ENCODE measurements at regions not wholly inside any gene's neighbourhood (a gene's known extent, or its start where the extent isn't known, plus 50 kb on each side); places are given as distances from the start of the nearest gene placed in this dataset.
"Not testable (repeated sequence)": the region's sequence is repeated elsewhere in the genome, so short reads cannot be mapped to it uniquely, and the experiment has no call there.

DNA sequence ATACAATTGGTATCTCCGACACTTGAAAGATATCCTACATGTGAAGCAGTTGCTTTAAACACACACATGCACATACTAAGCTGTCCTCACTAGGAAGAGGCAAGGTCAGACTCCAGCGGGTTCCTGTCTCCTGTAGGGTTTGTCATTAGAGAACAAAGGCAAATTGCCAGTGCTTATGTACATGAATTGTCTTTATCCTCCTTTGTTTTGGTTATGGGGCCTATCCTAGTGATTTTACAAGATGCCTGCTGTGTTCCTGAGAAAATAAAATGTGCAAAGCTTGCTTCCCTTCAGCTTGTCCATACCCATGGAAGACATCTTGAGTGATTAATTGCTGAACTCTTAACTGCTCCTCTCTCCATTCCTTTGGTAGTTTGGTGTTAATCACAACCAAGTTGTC, 86.7 kb upstream of the SLC39A10 start:
- no peak for DNase-seq

DNA sequence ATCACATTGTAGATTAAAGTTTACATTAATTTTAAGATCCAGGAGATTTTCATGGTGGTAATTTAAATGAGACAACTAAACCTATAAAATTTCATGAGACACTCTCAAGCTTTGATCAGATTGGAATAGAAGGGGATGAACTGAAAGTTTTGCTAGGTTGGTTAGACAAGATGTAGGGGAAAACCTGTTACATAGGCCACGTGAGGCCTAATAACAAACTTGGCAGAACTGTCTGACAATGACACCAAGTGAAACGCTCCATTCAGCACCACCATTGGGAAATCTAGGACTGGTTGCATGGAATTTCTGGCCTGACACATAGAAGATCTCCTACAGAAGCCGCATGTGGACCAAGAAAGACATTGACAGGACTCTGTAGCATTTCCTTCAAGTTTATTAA, 87.8 kb upstream of the SLC39A10 start:
- DNase-seq: no peak

DNA sequence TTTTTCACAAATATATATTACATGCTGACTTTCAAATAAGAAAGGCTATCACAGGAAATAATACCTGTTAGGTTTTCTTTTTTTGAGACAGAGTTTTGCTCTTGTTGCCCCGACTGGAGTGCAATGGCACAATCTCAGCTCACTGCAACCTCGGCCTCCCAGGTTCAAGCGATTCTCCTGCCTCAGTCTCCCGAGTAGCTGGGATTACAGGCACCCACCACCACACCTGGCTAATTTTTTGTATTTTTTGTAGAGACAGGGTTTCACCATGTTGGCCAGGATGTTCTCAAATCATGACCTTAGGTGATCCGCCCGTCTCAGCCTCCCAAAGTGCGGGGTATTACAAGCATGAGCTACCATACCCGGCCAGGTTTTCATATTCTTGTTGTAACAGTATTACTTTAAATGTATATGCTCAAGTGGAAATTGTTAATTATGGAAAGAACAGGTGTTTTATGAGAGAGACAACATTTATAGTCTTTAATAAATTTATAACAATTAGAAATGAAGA, 92.3 kb upstream of the SLC39A10 start:
- DNase-seq: not testable (repeated sequence)

DNA sequence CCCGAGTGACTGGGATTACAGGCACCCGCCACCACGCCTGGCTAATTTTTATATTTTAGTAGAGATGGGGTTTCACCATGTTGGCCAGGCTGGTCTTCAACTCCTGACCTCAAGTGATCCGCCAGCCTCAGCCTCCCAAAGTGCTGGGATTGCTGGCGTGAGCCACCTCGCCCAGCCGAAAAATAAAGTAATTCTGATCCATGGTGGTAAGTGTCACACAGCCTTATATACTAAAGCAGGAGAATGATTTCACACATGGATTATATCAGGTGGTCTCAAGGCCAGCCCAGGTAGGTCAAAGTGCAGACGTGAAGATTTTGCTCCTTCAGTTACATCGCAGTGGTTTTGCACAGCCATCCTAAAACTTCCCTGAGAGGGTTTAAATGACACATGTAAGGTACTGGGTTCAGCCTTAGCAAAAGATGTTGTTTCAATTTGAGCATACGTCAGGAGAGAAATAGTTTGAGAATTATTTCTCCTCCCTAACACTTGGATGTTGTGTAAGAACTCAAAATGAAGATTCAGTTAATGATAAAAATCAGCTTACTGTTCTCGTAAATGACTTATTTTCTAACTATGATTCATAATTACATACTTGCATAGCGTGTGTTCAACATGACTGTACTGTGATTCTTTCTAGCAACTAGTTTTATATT, 93.0 kb upstream of the SLC39A10 start:
- no peak for DNase-seq

DNA sequence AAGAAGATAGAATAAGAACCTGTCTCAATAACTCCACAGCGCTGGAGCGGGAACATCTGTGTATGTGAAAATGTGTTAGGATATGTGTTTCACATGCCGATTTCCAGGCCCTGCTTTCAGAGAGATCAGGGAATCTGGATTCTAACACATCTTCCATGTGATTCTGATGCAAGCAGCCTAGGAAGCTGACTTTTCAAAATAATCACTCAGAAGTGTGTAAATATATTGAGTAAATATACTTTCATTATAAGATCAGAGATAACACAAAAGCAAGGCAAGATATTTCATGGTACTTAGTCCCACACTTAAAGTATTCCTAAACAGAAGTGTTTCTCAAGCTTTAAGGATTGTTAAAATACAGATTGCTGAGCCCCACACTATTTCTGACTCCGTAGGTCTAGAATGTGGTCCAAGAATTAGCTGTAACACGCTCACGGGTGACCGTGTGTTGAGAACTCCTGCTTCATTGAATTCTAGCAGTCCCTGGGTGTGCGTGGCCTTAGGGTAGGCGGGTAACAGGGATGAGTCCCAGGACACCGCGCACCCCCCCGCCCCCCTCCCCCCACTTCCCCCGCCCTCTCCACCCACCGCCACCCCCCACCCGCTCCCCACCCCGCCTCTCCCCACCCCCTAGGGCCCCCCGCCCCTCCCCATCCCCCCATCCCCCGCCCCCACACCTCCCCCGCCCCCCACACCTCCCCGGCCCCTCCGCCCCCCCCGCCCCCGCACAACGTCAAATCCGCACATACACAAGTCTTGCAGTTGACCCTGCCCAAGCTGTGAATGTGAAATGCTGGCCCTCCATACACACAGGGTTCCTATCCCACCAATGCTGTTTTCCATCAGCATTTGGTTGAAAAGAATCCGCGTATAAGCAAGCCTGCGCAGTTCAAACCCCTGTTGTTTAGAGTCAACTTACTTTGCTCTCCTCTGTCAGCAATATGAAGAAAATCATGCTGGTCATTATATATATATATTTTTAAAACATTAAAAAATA, 94.2 kb upstream of the SLC39A10 start:
- no peak for DNase-seq

DNA sequence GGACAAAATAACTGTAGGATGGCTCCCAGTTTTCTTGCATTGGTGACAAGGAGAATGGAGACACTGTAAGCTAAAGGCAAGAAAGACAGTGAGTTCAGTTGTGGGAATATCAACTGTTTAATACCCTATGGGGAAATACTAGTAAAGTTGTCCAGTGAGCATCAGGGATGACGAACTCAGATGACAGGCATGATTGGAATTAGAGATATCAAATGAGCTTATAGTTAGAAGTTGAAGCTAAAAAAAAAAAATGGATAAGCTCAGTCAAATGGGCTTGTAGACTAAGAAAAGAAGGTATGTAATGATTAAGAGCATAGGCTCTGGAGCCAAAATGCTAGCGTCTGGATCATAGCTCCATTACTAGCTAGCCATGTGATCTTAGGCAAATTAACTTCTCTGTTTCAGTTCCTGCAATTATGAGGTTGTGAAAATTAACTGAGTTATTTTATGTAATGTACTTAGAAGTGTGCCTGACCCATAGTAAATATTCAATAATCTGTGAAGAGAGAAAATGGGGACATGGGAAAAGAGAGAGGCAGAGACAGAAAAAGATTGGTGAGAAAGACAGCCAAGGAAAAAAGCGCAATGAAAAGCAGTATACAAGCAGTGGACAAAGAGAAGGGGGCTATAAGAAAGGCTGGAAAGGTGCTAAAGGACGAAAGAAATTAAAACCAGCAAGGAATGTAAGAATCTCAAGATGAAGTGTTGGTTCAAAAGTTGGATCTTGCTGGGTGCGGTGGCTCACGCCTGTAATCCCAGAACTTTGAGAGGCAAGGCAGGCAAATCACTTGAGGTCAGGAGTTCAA, 95.7 kb upstream of the SLC39A10 start:
- DNase-seq: no peak

DNA sequence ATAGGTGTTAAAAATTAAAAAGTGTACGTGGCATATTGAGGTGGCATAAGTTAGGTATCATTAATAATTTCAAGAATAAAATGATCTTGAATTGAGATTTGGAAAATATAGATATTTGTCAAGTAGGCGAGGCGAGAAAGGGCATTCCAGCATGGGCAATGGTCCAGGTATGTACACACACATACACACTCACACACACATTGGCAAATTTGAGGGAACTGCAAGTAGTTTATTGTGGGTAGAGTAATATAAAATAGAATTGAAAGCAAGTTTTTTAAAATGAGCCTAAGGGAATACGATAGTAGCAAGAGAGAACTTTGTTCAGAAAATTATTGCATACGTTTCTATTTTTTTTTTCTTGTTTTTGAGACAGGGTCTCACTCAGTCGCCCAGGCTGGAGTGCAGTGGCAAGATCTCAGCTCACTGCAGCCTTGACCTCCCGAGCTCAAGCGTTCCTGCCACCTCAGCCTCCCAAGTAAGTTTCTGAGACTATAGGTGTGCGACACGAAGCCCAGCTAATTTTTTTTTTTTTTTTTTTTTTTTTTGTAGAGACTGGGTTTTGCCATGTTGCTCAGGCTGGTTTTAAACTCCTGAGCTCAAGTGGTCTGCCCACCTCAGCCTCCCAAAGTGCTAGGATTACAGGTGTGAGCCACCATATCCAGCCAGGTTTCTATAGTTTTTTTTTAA, 96.7 kb upstream of the SLC39A10 start:
- DNase-seq: no peak

DNA sequence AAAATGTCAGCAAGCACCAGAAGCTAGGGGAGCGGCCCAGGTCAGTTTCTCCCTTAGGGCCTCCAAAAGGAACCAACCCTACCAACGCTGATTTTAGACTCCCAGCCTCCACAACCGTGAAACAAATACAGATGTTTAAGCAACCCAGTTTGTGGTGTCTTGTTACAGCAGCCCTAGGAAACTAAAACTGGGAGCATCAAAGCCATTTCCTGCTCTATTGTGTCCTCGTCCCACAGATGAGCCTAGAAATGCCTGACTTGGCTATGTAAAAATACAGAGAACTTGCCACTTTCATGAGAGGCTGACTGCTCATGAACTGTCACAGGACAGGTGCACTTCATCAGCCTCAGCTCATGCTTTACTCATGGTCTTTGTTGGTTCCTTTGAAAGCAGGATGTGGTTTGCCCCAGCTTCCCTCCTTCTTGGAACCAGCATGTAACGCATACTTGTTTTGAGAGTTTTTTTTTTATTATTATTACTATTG, 97.6 kb upstream of the SLC39A10 start:
- DNase-seq: peak; percentile 57

DNA sequence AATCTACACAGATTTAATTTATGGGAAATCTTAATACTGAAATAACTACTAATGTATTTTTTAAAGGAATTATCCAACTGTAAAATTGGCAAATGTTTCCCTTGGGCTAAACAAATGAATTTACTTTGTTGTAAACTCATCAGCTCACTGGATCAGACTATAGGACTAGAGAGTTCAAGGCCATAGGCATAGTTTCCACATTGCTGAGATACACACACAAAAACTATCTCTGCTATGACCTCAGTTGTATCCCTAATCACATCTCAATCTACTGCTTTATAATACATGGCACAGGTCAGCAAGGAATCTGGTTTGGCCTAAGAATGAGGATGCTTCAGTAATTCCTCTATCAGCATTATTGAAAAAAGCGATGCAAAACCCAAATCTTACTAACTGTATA, 101.1 kb upstream of the SLC39A10 start:
- DNase-seq: no peak

DNA sequence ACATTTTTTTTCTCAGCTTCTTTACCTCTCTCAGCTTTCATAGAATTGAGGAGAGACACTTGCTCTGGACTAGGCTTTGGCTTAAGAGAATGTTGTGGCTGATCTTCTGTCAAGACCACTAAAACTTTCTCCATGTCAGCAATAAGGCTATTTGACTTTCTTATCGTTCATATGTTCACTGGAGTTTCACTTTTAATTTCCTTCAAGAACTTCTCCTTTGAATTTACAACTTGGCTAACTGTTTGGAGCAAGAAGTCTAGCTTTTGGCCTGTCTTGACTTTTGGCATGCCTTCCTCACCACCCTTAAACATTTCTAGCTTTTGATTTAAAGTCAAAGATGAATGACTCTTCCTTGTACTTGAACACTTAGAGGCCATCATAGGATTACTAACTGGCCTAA, 104.4 kb upstream of the SLC39A10 start:
- no peak for DNase-seq

DNA sequence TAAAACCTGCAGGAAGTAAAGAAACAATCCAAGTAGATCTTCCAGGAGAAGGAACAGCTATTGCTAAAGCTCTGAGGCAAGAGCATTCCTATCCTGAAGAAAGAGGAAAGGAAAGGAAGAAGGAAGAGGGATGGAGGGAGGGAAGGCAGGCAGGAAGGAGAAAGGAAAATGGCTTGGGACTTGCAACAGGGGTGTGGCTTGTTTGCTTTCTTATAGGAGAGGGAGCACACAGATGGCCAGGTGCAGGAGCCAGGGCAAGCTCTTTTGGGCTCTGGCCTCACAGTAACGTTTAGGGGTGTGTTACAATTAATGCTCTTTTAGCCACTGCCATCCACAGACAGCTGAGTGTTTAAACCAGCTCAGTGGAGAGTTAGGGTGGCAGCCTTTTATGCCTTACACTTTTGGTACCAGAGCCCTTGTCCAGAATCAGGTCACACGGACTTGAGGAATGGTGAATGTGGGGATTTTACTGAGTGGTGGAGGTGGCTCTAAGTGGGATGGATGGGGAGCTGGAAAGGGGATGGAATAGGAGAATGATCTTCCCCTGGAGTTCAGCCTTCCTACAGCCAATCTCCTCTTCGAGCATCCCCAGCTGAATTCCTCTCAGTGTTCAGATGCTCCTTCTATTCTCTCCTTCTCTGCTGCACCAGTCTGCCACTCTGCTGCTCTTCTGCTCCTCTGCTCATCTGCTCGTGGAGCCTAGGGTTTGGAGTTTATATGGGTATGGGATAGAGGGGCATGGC, 108.7 kb upstream of the SLC39A10 start:
- no peak for DNase-seq

DNA sequence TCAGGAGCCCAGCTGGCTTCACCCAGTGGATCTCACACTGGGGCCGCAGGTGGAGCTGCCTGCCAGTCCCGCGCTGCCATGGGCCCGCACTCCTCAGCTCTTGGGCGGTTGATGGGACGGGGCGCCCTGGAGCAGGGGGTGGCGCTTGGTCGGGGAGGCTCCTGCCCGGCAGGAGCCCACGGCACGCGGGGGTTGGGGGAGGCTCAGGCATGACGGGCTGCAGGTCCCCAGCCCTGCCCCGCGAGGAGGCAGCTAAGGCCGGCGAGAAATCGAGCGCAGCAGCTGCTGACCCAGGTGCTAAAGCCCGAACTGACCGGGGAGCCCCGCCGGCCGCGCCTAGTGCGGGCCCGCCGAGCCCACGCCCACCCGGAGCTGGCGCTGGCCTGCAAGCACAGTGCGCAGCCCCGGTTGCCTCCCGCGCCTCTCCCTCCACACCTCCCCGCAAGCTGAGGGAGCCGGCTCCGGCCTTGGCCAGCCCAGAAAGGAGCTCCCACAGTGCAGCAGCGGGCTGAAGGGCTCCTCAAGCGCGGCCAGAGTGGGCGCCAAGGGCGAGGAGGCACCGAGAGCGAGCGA, 109.7 kb upstream of the SLC39A10 start:
- not testable (repeated sequence) for DNase-seq

DNA sequence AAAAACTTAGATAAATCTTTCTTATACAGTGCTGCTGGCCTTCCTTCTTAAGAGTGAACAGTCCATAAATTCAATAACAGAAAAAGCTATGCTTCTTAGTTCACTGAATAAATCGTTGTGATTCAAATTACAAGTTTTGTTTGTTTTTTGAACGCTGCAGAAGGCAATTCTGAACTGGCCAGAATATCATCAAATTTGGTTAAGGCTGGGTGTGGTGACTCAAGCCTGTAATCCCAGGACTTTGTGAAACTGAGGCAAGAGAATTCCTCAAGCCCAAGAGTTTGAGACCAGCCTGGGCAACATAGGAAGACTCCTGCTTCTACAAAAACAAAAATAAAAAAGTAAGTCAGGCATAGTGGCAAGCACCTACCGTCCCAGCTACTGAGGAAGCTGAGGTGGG, 111.2 kb upstream of the SLC39A10 start:
- DNase-seq: no peak

DNA sequence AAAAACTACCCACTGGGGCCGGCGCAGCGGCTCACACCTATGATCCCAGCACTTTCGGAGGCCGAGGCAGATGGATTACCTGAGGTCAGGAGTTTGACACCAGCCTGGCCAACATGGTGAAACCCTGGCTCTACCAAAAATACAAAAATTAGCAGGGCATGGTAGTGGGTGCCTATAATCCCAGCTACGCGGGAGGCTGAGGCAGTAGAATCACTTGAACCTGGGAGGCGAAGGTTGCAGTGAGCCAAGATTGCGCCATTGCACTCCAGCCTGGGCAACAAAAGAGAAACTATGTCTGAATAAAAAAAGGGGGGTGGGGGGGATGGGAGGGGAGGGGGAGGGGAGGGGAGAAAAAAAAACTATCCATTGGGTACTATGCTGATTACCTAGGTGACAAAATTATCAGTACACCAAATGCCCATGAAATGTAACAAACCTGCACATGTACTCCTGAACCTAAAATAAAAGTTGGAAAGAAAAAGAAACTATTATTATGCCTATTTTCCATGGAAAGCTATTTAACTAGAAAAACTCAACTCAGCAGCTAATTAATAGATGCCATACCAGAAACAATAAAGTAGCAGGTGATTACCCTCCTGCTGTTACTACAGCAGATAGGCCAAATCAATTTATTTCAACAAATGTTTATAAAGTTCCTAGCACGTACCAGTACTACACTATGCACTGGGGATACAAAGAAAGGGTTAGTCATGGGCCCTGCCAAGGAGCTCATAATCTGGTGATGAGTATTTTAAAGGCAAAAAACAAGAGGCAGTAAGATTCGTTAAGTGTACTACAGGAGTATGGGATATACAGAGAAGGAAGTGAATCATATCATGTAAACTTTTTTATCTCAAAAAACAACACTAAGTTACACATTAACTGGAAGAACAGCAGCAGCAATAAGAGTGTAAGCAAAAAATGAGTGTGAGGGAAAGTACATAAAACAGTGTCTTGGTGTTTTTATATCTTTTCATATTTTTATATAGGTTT, 112.8 kb upstream of the SLC39A10 start:
- DNase-seq: no peak

DNA sequence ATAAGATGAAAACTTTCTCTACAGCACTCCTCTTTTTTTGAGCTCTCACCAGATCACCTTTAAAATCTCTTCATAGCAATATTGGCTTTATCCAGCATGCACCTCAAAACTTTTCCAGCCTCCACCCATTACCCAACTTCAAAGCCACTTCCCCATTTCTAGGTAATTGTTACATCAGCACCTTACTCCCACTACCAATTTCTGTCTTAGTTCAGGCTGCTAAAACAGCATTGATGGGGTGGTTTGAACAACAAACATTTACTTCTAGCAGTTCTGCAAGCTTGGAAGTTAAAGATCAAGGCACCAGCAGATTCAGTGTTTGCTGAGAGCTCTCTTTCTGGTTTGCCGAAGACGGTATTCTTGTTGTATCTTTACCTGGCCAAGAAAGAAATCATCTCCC, 114.0 kb upstream of the SLC39A10 start:
- no peak for DNase-seq

DNA sequence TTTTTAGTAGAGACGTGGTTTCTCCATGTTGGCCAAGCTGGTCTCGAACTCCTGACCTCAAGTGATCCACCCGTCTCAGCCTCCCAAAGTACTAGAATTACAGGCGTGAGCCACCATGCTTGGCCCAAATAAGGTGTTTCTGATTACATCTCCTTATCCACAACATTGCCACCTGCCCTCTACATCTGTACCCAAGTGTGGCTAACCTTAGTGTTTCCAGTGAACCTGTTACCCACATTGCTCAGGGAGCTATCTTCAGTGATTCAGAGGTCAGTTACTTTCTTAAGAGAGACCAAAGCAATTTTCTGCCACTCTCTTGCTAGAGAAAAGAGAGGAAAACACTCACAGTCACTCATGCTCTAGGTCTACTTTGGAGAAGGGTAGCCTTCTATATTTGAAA, 115.0 kb upstream of the SLC39A10 start:
- no peak for DNase-seq

DNA sequence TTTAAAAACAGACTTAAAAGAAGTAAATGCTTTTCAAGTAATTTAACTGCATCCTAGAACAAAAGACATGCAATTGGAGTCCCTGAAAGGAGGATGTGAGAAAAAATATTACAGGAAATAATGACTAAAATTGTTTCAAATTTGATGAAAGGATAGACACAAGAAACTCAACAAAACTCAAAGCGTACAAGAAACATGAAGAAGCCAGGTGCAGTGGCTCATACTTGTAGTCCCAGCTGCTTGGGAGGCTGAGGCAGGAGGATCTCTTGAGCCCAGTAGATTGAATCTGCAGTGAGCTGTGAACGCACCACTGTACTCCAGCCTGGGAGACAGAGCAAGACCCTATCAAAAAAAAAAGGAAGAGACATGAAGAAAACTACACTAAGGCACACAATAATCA, 118.1 kb upstream of the SLC39A10 start:
- DNase-seq: no peak

DNA sequence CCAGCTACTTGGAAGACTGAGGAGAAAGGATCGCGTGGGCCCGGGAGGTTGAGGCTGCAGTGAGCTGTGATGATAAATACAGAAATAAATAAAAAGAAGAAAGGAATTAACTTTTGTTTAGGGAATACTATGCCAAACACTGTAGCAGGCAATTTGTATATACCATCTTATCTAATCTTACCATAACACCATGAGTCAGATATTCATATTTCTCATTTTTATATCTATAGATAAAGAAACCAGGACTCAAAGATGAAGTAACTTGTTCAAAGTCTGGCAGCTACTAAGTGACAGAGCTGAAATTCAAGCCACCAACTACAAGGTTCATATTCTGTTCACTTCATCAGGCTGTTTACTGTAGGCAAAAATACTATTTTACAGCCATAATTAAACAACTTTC, 119.2 kb upstream of the SLC39A10 start:
- DNase-seq: no peak

DNA sequence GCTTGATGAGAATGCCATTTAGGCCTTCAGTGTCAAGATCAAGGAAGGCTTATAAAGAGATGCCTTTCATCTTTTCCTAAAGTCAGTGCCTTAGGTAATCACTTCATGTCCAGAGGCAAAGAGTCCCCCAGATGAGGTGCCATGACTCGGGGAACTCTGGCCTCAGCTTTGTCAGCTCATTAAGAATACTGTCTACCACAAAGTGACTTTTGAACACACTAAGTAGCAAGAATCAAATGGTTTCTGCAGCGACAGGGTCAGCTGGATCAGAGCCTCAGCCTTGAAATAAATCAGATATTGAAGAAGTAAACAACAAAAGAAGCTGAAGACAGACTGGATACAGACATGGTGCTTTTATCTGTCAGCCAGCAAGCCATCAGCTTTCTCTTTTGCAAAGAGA, 120.1 kb upstream of the SLC39A10 start:
- DNase-seq: no peak

DNA sequence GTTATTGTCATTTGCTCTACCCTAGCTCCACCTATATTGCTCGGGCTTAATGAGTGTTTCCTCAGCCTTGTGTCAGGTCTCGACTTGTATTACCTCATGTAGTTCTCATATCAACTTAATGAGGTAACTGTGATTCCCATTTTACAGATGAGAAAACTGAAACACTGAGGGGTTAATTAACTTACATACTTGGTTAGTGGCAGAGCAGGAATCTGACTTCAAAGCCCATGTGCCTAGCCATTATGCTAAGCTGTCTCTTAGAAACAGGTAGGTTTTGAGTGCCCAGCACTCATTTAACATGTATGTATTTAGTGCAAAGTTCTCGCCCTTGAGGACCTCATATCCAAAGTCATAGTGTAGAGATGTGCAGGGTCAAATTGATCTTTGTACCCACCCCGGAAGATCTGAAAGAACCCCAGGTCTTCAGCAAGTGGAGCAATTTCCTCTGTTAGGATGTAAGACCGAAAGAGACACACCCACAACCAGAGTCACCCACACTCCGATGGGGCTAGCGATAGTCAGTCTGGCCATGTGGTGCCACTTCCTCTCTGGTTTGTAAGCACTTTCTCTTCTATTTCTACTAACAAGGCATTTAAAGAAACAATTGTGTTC, 121.0 kb upstream of the SLC39A10 start:
- peak; percentile 48 for DNase-seq
